ENCODE measurements at regions not wholly inside any gene's neighbourhood (a gene's known extent, or its start where the extent isn't known, plus 50 kb on each side); places are given as distances from the start of the nearest gene placed in this dataset.

DNA sequence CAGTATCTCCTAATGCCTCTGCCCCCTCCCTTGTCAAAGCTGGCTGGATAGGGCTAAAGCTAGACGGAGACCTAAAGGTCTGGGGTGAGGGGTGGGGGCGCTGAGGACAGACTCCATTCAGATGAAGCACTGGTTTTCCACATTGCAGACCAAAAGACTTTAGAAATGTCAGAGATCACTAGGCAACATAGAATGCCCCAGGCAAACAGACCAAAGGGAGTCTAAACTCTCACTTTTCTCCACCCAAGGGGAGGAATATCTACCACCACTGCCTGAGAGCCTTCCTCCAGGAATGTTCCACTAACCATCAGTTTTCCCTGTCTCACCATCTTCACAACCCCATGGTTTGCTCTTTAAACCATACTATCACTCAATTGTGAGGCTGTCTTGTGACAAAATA lies 106.9 kb upstream of the KRAS start:
- TF ChIP-seq, protein P1, sequence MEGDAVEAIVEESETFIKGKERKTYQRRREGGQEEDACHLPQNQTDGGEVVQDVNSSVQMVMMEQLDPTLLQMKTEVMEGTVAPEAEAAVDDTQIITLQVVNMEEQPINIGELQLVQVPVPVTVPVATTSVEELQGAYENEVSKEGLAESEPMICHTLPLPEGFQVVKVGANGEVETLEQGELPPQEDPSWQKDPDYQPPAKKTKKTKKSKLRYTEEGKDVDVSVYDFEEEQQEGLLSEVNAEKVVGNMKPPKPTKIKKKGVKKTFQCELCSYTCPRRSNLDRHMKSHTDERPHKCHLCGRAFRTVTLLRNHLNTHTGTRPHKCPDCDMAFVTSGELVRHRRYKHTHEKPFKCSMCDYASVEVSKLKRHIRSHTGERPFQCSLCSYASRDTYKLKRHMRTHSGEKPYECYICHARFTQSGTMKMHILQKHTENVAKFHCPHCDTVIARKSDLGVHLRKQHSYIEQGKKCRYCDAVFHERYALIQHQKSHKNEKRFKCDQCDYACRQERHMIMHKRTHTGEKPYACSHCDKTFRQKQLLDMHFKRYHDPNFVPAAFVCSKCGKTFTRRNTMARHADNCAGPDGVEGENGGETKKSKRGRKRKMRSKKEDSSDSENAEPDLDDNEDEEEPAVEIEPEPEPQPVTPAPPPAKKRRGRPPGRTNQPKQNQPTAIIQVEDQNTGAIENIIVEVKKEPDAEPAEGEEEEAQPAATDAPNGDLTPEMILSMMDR (IDR thresholded peaks at IDR 0.05), result no peak
- TF ChIP-seq GABPA (IDR thresholded peaks at IDR 0.05; ENCODE audit: low read depth) (no peak), POLR2AphosphoS5 (IDR thresholded peaks at IDR 0.05; ENCODE audit: low read depth, low read length) (no peak), TAF1 (IDR thresholded peaks at IDR 0.05; ENCODE audit: borderline replicate concordance, low read depth, low read length) (no peak), SMC3 (IDR thresholded peaks at IDR 0.05; ENCODE audit: low read depth, low read length) (no peak), JUND (IDR thresholded peaks at IDR 0.05) (no peak), MXI1 (IDR thresholded peaks at IDR 0.05; ENCODE audit: low read depth, low read length) (no peak), FOXM1 (IDR thresholded peaks at IDR 0.05; ENCODE audit: low read depth) (no peak), RAD21 (IDR thresholded peaks at IDR 0.05; ENCODE audit: low read length) (no peak), ELF1 (IDR thresholded peaks at IDR 0.05) (no peak), GATA2 (CRISPR knock-in tag; IDR thresholded peaks at IDR 0.05) (no peak), TCF12 (IDR thresholded peaks at IDR 0.05) (no peak)
- TF ChIP-seq, protein P2, sequence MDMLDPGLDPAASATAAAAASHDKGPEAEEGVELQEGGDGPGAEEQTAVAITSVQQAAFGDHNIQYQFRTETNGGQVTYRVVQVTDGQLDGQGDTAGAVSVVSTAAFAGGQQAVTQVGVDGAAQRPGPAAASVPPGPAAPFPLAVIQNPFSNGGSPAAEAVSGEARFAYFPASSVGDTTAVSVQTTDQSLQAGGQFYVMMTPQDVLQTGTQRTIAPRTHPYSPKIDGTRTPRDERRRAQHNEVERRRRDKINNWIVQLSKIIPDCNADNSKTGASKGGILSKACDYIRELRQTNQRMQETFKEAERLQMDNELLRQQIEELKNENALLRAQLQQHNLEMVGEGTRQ (IDR thresholded peaks at IDR 0.05; ENCODE audit: borderline replicate concordance, low read depth, low read length), result no peak
- TF ChIP-seq, protein P3, sequence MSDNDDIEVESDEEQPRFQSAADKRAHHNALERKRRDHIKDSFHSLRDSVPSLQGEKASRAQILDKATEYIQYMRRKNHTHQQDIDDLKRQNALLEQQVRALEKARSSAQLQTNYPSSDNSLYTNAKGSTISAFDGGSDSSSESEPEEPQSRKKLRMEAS (IDR thresholded peaks at IDR 0.05; ENCODE audit: low read depth), result no peak

Measured in SK-N-SH (cell line).